ENCODE measurements at regions not wholly inside any gene's neighbourhood (a gene's known extent, or its start where the extent isn't known, plus 50 kb on each side); places are given as distances from the start of the nearest gene placed in this dataset.
"Not testable (repeated sequence)": the region's sequence is repeated elsewhere in the genome, so short reads cannot be mapped to it uniquely, and the experiment has no call there.

GRCh38 chr10:6977398-6978186, 397.5 kb upstream of the PRKCQ start:
- DNase-seq = no peak

GRCh38 chr10:6973899-6974298, 393.8 kb upstream of the PRKCQ start:
- no peak for DNase-seq

GRCh38 chr10:6972226-6972625, 392.1 kb upstream of the PRKCQ start:
- no peak for DNase-seq

DNA sequence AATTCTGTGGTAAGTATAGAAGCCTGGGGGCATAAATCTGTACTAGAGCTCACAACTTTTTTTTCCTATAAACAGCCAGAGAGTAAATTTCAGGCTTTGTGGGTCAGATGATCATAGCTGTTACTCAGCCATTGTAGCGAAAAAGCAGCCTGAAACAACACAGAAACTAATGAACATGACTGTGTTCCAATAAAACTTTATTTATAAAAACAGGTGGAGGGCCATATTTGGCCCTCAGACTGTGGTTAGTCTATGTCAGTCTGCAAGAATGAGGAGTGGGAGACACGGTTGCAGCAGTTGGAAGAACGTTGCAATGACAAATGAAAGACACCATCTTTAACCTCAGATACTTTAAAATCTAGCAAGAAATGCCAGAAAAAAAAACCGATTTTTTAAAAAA, 389.6 kb upstream of the PRKCQ start:
- no peak for DNase-seq

DNA sequence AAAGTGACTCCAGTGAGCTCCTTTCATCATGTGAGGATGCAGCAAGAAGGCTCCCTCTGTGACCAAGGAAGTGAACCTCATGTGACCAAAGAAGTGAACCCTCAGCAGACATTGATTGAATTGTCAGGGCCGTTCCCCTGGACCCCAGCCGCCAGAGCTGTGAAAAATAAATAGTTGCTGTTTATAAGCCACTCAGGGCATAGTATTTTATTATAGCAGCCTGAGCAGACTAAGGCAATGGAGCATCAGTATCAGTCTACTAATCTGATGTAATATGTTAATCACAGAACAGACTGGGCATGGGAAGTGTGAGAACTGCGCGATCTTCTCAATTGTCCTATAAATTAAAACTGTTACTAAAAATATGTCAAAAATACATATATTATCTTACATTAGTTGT, 384.5 kb upstream of the PRKCQ start:
- DNase-seq = no peak

DNA sequence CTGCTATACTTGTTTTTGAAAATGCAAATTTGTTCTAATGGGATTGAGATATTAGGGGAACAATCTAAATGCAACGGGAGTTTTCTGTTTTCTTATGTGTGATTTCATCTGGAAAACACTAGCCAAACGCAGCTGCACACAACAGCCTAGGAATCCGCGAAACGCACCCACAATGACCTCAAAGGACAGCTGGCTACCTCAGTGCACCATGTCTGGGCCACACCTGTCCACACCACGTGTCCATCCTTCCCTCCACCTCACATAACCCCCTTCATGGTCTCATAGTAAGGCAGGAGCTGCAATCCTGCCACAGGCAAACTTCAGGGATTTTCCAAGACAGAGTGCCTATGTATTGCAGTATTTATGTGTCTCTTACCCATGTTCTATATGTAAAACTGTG, 382.5 kb upstream of the PRKCQ start:
- DNase-seq = no peak

DNA sequence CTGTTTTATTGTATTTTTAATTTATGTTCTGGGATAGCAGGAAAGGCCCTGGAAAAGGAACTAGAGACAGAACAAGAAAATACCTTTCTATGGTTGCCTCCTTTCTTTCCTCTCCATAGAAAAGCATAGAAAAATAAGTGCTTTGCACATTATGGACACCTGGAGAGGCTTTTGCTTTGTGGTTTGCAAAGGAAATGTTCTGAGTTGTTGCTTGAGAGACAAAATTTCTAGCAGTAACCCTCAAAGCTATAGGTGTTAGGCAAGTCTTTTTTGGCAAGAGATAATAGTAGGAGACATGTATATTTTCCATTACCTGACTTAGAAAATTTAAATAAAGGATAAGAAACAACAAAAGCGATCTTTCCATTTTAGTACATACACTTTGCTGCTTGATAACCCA, 378.6 kb upstream of the PRKCQ start:
- DNase-seq = no peak

- DNase-seq = no peak
Measured at GRCh38 chr10:6958254-6958653, 378.2 kb upstream of the PRKCQ start.

DNA sequence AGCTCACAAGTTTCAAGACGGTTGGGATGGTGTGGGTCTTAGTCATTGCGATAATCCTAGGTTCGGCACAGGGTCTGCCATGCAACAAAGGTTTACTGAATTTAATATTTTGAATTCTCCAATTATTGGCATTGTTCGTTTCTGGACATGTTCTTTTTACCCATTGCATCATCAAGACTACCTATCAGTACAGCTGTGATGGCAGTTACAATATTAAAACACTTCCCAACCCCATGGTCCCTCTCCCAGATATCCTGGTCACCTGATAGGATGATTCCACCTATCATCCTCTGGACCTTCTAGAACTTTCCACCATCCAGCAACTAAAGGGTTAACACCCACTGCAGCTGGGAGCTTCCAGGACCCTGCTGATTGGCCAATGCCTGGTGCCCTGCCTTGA, 377.8 kb upstream of the PRKCQ start:
- DNase-seq = no peak

DNA sequence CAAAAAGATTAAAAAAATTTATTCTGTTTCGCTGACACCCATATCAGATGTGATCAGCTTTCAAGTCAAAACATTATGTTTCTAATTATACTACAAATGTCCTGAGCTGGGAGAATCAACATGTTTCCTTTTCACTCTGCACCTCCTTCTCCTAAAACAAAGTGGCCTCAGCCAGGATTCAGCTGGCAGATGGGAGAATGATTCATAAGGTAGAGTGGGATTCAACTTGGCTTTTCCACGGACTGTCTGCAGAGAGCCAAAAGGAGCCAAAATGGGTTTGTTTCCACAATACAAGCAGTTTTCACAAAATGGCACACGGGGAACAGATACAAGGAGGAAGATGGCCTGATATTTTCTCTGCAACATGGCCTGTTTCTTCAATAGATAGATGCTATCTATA, 376.5 kb upstream of the PRKCQ start:
- DNase-seq = no peak

DNA sequence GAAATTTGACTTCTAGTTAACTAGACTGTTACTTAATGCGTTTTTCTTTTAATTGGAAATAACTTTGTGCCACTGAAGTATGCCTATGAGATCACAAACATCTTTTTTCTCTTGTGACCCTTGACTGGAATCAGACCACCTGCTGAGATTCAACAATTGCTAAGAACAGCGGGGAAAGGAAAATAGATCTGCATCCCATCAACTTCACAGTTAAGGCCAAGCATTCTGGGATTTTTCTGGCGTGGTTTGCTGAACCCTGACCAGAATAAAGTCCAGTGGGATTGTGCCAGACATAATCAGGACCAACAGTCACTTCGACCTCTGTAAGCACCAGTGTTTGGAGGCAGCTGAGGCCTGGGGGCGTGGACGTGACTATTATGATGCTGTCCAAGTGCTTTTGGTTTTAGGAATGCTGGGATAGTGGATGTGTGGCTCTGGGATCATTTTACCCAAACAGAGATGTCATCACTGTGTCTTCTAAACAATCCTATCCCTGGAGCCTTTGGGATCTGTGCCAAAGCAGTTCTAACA, 373.3 kb upstream of the PRKCQ start:
- no peak for DNase-seq

- DNase-seq = no peak
Measured at GRCh38 chr10:6951732-6952131, 371.7 kb upstream of the PRKCQ start.

DNA sequence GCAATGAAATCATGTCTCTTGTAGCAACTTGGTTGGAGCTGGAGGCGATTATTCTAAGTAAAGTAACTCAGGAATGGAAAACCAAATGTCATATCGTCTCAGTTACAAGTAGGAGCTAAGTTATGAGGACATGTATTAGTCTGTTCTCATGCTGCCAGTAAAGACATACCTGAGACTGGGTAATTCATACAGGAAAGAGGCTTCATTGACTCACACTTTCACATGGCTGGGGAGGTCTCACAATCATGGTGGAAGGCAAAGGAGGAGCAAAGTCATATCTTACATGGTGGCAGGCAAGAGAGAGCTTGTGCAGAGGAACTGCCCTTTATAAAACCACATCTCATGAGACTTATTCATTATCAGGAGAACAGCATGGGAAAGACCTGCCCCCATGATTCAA, 370.1 kb upstream of the PRKCQ start:
- DNase-seq = peak; percentile 13

DNA sequence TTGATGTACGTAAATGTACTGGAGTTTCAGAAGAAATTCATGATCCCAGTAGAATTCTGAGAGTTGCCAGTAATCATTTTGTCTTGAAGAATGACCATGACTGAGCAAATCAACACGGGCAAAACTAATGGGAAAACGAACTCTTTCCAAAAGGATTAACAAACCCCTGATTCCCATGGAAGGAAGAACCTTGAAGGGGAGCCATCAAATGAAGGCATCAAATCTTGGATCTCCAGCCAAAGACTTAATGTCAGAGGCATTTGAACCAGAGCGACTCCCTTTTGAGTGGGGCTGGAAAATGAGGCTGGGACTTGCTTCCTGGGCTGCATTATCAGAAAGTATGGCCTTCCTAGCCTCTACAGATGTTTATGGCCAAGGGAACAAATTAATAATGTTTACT, 364.4 kb upstream of the PRKCQ start:
- no peak for DNase-seq

- DNase-seq = no peak
Measured at GRCh38 chr10:6938384-6938783, 358.3 kb upstream of the PRKCQ start.

DNA sequence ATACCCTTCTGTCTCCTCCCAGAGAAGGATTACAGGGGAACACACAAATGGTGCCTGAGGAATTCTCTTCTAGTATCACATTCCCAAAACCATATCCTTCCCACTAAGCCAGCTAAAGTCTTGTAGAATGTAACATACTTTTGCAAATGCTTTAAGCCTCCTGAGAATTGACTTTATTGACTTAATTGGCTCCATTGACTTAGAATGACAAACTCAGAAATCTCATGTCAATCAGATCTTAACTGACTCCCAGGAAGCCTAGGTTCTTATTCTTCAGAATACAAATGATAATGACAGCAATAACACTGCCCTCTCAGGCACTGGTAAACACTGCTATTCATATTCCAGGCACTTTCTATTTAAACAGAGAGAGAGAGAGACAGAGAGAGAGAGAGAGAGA, 356.9 kb upstream of the PRKCQ start:
- no peak for DNase-seq

DNA sequence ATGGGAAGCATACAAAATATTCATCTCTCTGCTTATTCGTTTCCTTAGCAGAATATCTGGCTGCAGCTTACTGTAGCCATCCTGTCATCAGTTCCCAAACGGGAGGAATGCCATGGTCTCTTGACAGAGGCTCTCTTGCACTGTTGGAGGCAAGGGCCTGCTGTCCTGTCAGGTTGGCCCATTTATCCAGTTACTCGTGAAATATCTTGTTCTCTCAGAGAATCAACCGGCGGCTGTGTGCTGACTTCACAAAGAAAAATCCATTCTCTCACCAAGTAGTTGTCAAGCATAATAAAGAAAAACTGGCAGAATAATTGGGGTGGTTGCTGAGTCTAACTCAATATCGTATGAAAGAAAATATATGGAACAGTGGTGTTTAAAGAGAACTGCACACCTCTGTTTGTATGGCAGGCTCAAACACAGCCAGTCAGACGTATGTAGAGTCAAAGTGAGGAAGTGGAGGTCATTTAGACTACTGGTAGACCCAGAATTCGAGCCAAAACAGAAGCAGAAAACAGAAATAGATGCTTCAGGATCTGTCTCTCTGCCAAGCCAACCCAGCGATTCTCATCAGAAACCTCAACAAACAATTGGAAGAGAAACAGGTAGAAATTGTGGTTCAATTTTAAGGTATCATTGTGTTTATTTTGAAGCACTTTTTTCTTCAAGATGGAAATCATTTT, 349.2 kb upstream of the PRKCQ start:
- DNase-seq = no peak

GRCh38 chr10:6928586-6928985, 348.5 kb upstream of the PRKCQ start:
- DNase-seq = no peak

DNA sequence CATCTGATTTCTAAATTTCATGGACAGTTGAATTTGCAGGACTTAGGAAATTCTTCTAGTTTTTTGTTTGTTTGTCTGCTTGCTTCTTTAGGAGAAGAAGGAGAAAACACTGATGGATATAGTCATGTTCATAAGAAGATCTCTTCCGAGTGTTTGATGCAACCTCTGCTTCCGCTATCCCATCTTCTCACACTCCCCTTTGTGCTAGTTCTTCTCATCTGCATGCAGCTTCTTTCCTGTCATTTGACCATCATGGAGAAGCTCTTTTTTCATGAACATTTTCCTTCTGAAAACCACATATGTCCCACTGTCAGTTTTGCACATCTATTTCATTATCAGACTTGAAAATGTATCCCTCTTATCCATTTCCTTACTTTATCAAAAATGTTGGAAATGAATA, 346.9 kb upstream of the PRKCQ start:
- no peak for DNase-seq

DNA sequence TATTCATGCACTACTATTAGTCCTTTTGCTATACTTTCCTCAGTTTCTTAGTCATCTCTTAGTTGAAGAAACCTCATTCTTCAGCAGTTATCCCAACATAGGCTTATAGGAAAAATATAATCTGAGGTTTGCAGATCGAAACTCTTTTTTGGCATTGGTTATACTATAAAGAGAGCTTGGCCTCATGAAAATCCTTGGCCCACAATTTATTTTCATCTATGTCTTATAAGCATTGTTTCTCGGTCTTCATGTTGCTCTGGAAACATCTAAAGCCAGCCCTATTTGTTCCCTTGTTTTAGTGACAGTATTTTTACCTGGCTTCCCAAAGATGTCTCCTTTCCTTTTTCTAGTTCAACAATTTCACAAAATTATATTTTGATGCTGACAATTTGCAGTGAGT, 345.1 kb upstream of the PRKCQ start:
- no peak for DNase-seq

DNA sequence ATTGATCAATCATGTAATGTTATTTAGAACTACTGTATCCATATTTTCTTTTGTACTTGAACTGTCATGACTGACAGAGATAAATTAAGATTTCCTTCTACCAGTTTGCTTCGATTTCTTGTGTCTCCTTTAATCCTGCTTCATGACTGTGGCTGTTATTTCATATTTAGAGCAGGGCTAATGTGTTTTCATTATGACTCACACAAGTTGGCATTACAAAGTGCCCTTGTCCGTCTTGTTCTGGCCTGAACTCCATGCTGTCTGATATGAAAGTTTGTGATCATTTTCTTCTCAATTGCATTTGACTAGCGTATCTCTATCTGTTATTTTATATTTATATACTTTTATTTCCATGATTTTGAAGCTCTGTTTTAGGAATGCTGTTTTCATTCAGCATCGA, 344.1 kb upstream of the PRKCQ start:
- no peak for DNase-seq

GRCh38 chr10:6921026-6921425, 340.9 kb upstream of the PRKCQ start:
- DNase-seq = not testable (repeated sequence)

- DNase-seq = peak; percentile 88
Measured at GRCh38 chr10:6920072-6921019, 340.3 kb upstream of the PRKCQ start.

Measured in activated CD4-positive, alpha-beta T cell treated with anti-CD3 and anti-CD28 coated beads for 48 hours (primary cell).